Neural cell (in vitro differentiated cells): ENCODE measurements at regions not wholly inside any gene's neighbourhood (a gene's known extent, or its start where the extent isn't known, plus 50 kb on each side); places are given as distances from the start of the nearest gene placed in this dataset.

Experiments used
- H2AFZ ChIP-seq: fragments of 200-600, 300-800 bp; sonication (generic), shearing (Covaris generic); 2 replicates; pipeline ENCODE4 v1.6.0; 2014; ENCODE audit warnings: low read depth, mild to moderate bottlenecking, antibody characterized with exemption, low read length, moderate library complexity
- H3F3A ChIP-seq: fragments of 200-600 bp; shearing (Covaris generic); 2 replicates; pipeline ENCODE4 v1.6.1; 2016; ENCODE audit warnings: mild to moderate bottlenecking, moderate library complexity, mixed read lengths, antibody characterized with exemption, low read length; ENCODE audit not compliant: insufficient read depth, poor library complexity, severe bottlenecking
- H3K27ac ChIP-seq: fragments of 200-600, 300-800 bp; sonication (generic), shearing (Covaris generic); 2 replicates; pipeline ENCODE4 v1.5.1; 2014; ENCODE audit warnings: mild to moderate bottlenecking, low read length, moderate library complexity
- H3K27me3 ChIP-seq: fragments of 300-800, 200-600 bp; sonication (generic), shearing (Covaris generic); 2 replicates; pipeline ENCODE4 v1.6.0; 2014; ENCODE audit warnings: mild to moderate bottlenecking, low read depth, low read length, moderate library complexity; ENCODE audit not compliant: insufficient read depth
- H3K36me3 ChIP-seq: fragments of 300-800, 200-600 bp; sonication (generic), shearing (Covaris generic); 2 replicates; pipeline ENCODE4 v1.5.1; 2014; ENCODE audit warnings: mild to moderate bottlenecking, antibody characterized with exemption, low read length, moderate library complexity; ENCODE audit not compliant: insufficient read depth
- H3K4me2 ChIP-seq: fragments of 300-800, 200-600 bp; sonication (generic), shearing (Covaris generic); 2 replicates; pipeline ENCODE4 v1.6.0; 2014; ENCODE audit warnings: mild to moderate bottlenecking, low read length
- H3K4me3 ChIP-seq: fragments of 300-800, 200-600 bp; sonication (generic), shearing (Covaris generic); 2 replicates; pipeline ENCODE4 v1.5.1; 2014; ENCODE audit warnings: mild to moderate bottlenecking, low read length, moderate library complexity
- H3K79me2 ChIP-seq: fragments of 200-600 bp; shearing (Covaris generic); replicated peaks from 2 replicates; pipeline ENCODE4 v1.6.0; 2014; ENCODE audit warnings: mild to moderate bottlenecking, low read length, moderate library complexity; ENCODE audit not compliant: insufficient read depth
- H3K9ac ChIP-seq: fragments of 300-800, 200-600 bp; sonication (generic), shearing (Covaris generic); 2 replicates; pipeline ENCODE4 v1.6.1; 2016; ENCODE audit warnings: mild to moderate bottlenecking, low read length, mixed read lengths
- H3K9me2 ChIP-seq: fragments of 200-600 bp; shearing (Covaris generic); 2 replicates; pipeline ENCODE4 v1.6.1; 2016; ENCODE audit warnings: mild to moderate bottlenecking, low read length, mixed read lengths; ENCODE audit not compliant: insufficient read depth
- H3K9me3 ChIP-seq: fragments of 200-600, 300-800 bp; sonication (generic), shearing (Covaris generic); 2 replicates; pipeline ENCODE4 v1.6.1; 2016; ENCODE audit warnings: mild to moderate bottlenecking, mixed run types, low read length, moderate library complexity, mixed read lengths
- H4K20me1 ChIP-seq: fragments of 200-600 bp; shearing (Covaris generic); 2 replicates; pipeline ENCODE4 v1.6.1; 2016; ENCODE audit warnings: mild to moderate bottlenecking, mixed run types; ENCODE audit not compliant: insufficient read depth
- CTCF ChIP-seq: fragments of 450-650 bp; IDR thresholded peaks from 2 replicates; pipeline ENCODE4 v1.5.1; 2014; ENCODE audit warnings: antibody characterized with exemption, mild to moderate bottlenecking, moderate library complexity; ENCODE audit not compliant: poor library complexity, severe bottlenecking
- EP300 ChIP-seq: fragments of 450-650 bp; conservative IDR thresholded peaks from 2 replicates; pipeline ENCODE4 v1.6.1; 2014; ENCODE audit warnings: antibody characterized with exemption, mild to moderate bottlenecking, moderate library complexity; ENCODE audit not compliant: poor library complexity, severe bottlenecking
- EZH2 ChIP-seq: fragments of 200-600, 300-800 bp; shearing (Covaris generic), sonication (generic); IDR thresholded peaks from 2 replicates; pipeline ENCODE4 v1.6.1; 2014; ENCODE audit warnings: antibody characterized with exemption, low read length, borderline replicate concordance, mild to moderate bottlenecking; ENCODE audit not compliant: insufficient read depth, poor library complexity, severe bottlenecking
- MXI1 ChIP-seq: fragments of 450-650 bp; conservative IDR thresholded peaks from 2 replicates; pipeline ENCODE4 v1.6.1; 2014; ENCODE audit warnings: antibody characterized with exemption, mild to moderate bottlenecking; ENCODE audit not compliant: poor library complexity, severe bottlenecking
- POLR2AphosphoS5 ChIP-seq: IDR thresholded peaks from 2 replicates; pipeline ENCODE4 v1.6.1; 2012
- RAD21 ChIP-seq: fragments of 450-650 bp; conservative IDR thresholded peaks from 2 replicates; pipeline ENCODE4 v1.6.1; 2014; ENCODE audit warnings: antibody characterized with exemption, mild to moderate bottlenecking, moderate library complexity
- REST ChIP-seq: IDR thresholded peaks from 2 replicates; pipeline ENCODE4 v1.6.1; 2012; ENCODE audit warnings: borderline replicate concordance
- SMC3 ChIP-seq: fragments of 450-650 bp; conservative IDR thresholded peaks from 2 replicates; pipeline ENCODE4 v1.6.1; 2014; ENCODE audit warnings: antibody characterized with exemption, mild to moderate bottlenecking, moderate library complexity; ENCODE audit not compliant: poor library complexity
- TAF1 ChIP-seq: IDR thresholded peaks from 2 replicates; pipeline ENCODE4 v1.6.1; 2012; ENCODE audit warnings: low read depth

GRCh38 chr1:168806952-168807351 is 77.9 kb upstream of the DPT start:
- no peaks in the 10 kb centered on the region for H3K9me3 ChIP-seq
- no peak for TF ChIP-seq POLR2AphosphoS5
- no peak for TF ChIP-seq MXI1
- no peak for TF ChIP-seq TAF1
- TF ChIP-seq EP300, result no peak
- no peak for TF ChIP-seq CTCF
- no peak for TF ChIP-seq REST
- TF ChIP-seq RAD21, result no peak
- TF ChIP-seq EZH2, result no peak
- TF ChIP-seq SMC3, result no peak
- no peaks in the 10 kb centered on the region for H3K79me2 ChIP-seq
- no peak overlapping the region for H3K9ac ChIP-seq
- H3K4me3 ChIP-seq, result no peak overlapping the region
- H4K20me1 ChIP-seq, result no peaks in the 10 kb centered on the region
- H3K27ac ChIP-seq, result no peak overlapping the region
- H3K27me3 ChIP-seq, result no peaks in the 10 kb centered on the region
- H2AFZ ChIP-seq, result no peak overlapping the region
- H3K36me3 ChIP-seq, result no peaks in the 10 kb centered on the region
- H3K4me2 ChIP-seq, result no peak overlapping the region
- H3F3A ChIP-seq, result no peaks in the 10 kb centered on the region
- no peaks in the 10 kb centered on the region for H3K9me2 ChIP-seq

- peak overlapping the region; percentile 30 for H3K9ac ChIP-seq
- no peaks in the 10 kb centered on the region for H4K20me1 ChIP-seq
- no peaks in the 10 kb centered on the region for H3K9me2 ChIP-seq
- no peaks in the 10 kb centered on the region for H3K9me3 ChIP-seq
- no peaks in the 10 kb centered on the region for H3K27me3 ChIP-seq
- H2AFZ ChIP-seq, result no peak overlapping the region
- no peak overlapping the region for H3K4me2 ChIP-seq
- no peaks in the 10 kb centered on the region for H3K36me3 ChIP-seq
- H3K4me3 ChIP-seq, result no peak overlapping the region
- H3F3A ChIP-seq, result no peaks in the 10 kb centered on the region
- peak overlapping the region; percentile 72 for H3K27ac ChIP-seq
- H3K79me2 ChIP-seq, result no peaks in the 10 kb centered on the region
- peak; percentile 83 for TF ChIP-seq EP300
- TF ChIP-seq MXI1, result no peak
- peak; percentile 10 for TF ChIP-seq SMC3
- peak; percentile 51 for TF ChIP-seq POLR2AphosphoS5
- TF ChIP-seq REST, result peak; percentile 37
- no peak for TF ChIP-seq CTCF
- TF ChIP-seq RAD21, result peak; percentile 14
- no peak for TF ChIP-seq EZH2
- TF ChIP-seq TAF1, result no peak
Observed at GRCh38 chr1:168811176-168811575, 82.2 kb upstream of the DPT start.
